Midbrain (tissue), 1 donor: ENCODE measurements at regions not wholly inside any gene's neighbourhood (a gene's known extent, or its start where the extent isn't known, plus 50 kb on each side); places are given as distances from the start of the nearest gene placed in this dataset.
"Not testable (repeated sequence)": the region's sequence is repeated elsewhere in the genome, so short reads cannot be mapped to it uniquely, and the experiment has no call there.

Experiments
- DNase-seq: peaks from one replicate; lab custom pipeline; 2025; lab: John Stamatoyannopoulos, UW

GRCh38 chr3:101998256-101998926 lies 149.1 kb downstream of the NFKBIZ start:
- no peak for DNase-seq

GRCh38 chr3:101999177-101999779 lies 150.0 kb downstream of the NFKBIZ start:
- no peak for DNase-seq

- DNase-seq = no peak
These were observed 151.4 kb downstream of the NFKBIZ start for GRCh38 chr3:102000620-102001209.

GRCh38 chr3:102002056-102002455 lies 152.7 kb downstream of the NFKBIZ start:
- DNase-seq = no peak

DNA sequence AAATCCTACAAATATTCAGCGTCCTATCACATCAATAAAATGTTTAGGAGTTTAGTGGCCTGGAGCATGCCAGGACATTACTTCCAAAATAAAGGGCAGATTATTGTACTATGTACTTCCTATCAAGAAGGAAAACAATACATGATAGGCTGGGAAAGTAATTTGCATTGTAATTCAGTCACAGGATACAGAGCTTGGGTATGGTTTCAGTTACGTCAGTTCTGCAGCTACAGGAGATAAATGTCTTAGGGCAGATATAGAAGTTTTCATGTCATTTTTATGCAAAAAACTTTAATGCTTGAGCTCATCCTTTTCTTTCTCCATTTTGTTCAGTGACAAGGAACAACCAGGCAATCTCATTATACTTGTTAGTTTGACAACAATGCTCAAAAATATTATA lies 155.2 kb downstream of the NFKBIZ start:
- DNase-seq = no peak

GRCh38 chr3:102005551-102005950 lies 156.2 kb downstream of the NFKBIZ start:
- DNase-seq = no peak

GRCh38 chr3:102006812-102007485 lies 157.6 kb downstream of the NFKBIZ start:
- peak; percentile 5 for DNase-seq

GRCh38 chr3:102008436-102008835 lies 159.1 kb downstream of the NFKBIZ start:
- not testable (repeated sequence) for DNase-seq

- no peak for DNase-seq
These were observed 167.1 kb downstream of the NFKBIZ start for GRCh38 chr3:102016417-102016816.

DNA sequence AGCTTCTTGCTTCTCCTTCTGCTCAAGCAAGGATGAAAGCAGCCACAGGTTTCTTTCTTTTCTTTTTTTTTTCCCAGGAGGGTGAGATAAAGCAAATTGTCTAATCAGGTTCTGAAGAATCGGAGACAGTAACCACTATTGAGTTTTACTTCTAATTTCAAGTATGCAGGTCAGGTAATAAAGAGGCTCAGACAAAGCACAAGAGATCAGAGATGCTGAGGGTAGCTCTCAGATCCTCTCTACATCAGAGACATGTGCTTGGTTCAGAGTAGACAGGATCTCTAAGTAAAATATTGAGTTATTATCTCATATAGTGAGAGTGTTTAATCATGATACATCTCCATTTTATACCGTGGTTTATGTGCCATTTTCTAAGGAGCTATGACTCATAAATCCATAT lies 168.5 kb downstream of the NFKBIZ start:
- no peak for DNase-seq

- DNase-seq = no peak
These were observed 169.2 kb downstream of the NFKBIZ start for GRCh38 chr3:102018551-102018950.

DNA sequence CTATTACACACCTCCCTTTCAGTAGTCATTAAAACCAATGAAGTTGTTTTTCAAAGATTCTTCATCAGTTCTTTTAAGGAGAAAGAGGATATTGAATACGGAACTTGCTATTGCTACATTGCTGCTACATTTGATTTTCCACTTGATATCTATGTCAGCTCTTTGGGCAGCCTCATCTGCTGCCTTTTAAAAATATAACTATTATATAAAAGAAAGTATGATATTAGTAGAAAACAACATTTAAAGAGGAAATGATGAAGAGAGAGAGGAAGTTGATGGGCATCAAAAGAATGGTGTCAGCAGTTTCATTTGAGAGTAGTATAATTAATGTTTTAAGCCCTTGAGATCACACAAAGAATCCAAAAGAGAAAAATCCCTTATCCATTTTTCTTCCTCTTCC lies 171.4 kb downstream of the NFKBIZ start:
- DNase-seq = no peak

DNA sequence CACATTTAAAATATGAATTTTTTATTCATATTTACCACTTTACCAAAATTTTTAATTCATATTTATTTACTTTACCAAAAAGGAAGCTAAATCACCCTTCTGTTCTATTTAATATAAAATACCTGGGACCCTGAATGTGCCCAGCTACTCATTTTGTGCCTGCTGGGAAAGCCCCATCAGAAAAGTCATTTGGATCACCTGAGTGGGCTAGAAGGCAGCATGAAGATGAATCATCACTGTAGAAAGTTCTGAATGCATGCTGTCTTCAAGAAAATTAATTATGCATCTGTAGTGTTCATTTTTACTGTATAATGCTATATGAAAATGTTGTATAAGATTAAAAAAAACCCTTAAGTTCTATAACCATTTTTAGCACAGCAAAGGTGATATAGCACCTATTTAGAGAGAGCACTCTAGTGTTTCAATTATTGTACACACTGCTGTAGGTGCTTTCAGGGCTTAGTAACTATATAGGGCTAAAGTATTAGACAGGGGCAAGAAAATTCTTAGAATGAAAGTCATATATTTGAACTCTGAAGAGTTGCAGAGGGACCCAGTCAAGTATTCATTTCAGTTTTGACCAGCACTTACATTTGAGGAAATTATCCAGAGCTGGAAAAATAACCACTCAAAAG lies 175.1 kb downstream of the NFKBIZ start:
- DNase-seq = no peak

DNA sequence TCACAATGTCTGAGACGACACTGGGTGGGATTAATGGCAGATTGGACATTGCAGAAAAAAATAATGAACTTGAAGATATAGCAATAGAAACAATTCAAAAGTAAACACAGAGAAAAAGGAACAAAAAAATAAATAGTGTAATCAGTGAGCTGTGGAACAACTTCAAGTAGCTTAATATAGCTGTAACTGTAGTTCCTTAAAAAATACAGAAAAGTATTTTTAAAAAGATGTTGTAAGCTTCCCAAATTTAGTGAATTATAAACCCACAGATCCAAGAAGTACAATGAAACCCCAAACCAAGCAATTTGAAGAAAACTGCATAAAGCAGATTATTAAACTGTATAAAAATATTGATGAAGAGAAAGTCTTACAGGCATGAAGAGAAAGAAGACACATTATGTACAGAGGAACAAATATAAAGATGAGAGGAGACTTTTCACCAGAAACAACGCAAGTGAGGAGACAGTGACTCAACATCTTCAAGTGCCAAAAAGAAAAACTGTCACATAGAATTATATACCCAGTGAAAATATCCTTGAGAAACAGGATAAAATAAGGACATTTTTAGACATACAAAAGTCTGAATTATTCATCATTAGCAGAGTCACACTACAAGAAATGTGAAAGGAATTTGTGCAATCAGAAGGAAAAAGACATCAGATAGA lies 176.4 kb downstream of the NFKBIZ start:
- no peak for DNase-seq

DNA sequence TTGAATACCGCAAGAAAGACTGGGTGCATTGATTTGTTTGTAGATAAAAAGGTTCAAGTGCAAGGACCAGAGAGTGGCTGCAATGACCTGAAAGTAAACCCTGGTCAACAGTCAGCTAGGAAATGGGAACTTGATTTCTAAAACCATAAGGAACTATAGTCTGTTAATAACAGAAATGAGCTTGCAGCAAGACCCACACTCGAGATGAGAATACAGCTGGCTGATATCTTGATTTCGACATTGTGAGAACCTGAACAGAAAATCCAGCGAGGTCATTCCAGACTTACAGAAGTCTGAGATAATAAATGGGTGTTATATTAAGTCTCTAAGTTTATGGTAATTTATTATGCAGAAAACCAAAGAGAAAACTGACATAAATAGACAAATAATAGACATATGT lies 177.3 kb downstream of the NFKBIZ start:
- no peak for DNase-seq

DNA sequence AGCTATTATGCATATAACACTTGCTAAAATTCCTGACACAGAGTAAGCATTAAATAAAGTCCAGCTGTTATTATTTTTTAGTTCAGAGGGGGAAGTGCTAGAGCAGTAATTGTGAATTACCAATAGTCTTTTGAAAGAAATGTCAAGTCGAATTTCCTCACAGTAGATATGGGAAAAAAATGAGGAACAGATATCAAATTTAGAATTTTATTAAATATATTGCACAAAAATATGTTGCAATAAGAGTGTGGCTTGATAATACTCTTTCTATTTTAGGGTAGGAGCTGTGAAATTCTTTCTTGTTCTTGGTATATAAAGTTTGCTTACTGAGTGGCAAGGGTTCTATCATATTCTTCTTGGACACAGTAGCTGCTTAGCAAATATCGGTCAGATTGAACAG lies 181.3 kb downstream of the NFKBIZ start:
- no peak for DNase-seq

DNA sequence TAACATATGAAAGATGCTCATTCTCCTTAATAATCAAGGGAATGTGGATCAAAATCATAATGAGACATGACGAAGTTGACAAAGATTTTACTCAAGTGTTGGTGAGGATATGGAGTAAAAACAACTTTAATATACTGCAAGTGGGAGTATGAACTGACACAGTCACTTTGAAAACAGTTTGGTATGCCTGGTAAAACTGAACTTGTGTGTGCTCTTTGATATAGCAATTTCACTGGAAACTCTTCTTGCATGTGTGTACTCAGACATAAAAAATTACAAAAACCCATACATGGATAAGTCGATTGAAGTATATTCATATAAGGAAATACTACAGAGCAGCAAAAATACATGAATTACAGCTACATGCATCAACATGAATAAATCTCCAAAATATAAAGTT lies 182.5 kb downstream of the NFKBIZ start:
- DNase-seq = no peak

GRCh38 chr3:102032491-102033383 lies 183.4 kb downstream of the NFKBIZ start:
- DNase-seq = no peak

- DNase-seq = no peak
These were observed 185.5 kb downstream of the NFKBIZ start for GRCh38 chr3:102034639-102035451.

GRCh38 chr3:102036017-102036416 lies 186.7 kb downstream of the NFKBIZ start:
- no peak for DNase-seq
